ENCODE measurements at regions not wholly inside any gene's neighbourhood (a gene's known extent, or its start where the extent isn't known, plus 50 kb on each side); places are given as distances from the start of the nearest gene placed in this dataset.

- no peak for TF ChIP-seq JUND (IDR thresholded peaks at IDR 0.05; ENCODE audit: low read depth, low read length)
- no peak for TF ChIP-seq ZNF687 (IDR thresholded peaks at IDR 0.05)
These were observed 252.1 kb downstream of the LRATD1 start (continued) for GRCh38 chr2:14884651-14885050.

GRCh38 chr2:14891546-14891945 lies 259.0 kb downstream of the LRATD1 start:
- H3K27me3 ChIP-seq (replicated peaks in 1 of 2; ENCODE audit: control insufficient read depth in 2 of 2, insufficient read depth in 2 of 2, low read length in 1 of 2), result no peaks in the 10 kb centered on the region
- no peak overlapping the region for H2AFZ ChIP-seq (ENCODE audit: control insufficient read depth, low read depth, low read length)
- H3K27ac ChIP-seq (ENCODE audit: control insufficient read depth, insufficient read depth), result no peak overlapping the region
- RAD21 ChIA-PET (ENCODE audit: unreplicated experiment), result interaction anchor here (1.5 kb wide), 1 partner anchor 11 kb away, joined by 3 read pairs; no protein-coding TSS in a partner anchor
- in situ Hi-C loops (cut with MboI) (no loop called here), intact Hi-C loops (cut with micrococcal nuclease; ENCODE audit: unreplicated experiment) (no loop called here)
- no peak overlapping the region for H3K9ac ChIP-seq (ENCODE audit: control insufficient read depth, insufficient read depth, low read length)
- DNase-seq (ENCODE audit: low read depth, low spot score) (no peak), FAIRE-seq (no peak), ATAC-seq (no peak)
- H3K9me3 ChIP-seq (replicated peaks; ENCODE audit: control insufficient read depth, insufficient read depth, low read length), result no peaks in the 10 kb centered on the region
- POLR2A ChIA-PET, result no interaction called here
- no peaks in the 10 kb centered on the region for H3K36me3 ChIP-seq (ENCODE audit: control insufficient read depth in 2 of 2, insufficient read depth in 2 of 2, low read length in 1 of 2)
- H4K20me1 ChIP-seq (ENCODE audit: control insufficient read depth, insufficient read depth), result no peaks in the 10 kb centered on the region
- CTCF ChIA-PET, result interaction anchor here (0.8 kb wide), 1 partner anchor 11 kb away, joined by 4 read pairs; no protein-coding TSS in a partner anchor
- WGBS (ENCODE audit: insufficient coverage, insufficient replicate concordance, low lambda C conversion rate, missing lambda C conversion rate), result 35% methylated on average over 3 of the region's 3 CpGs
- H3K4me2 ChIP-seq (ENCODE audit: control insufficient read depth, insufficient read depth), result no peak overlapping the region
- no peaks in the 10 kb centered on the region for H3K4me1 ChIP-seq (ENCODE audit: control insufficient read depth, insufficient read depth, low read length)
- no peak overlapping the region for H3K4me3 ChIP-seq
- BruUV-seq (replicated peaks), result no TSS peak
- SMC1A ChIA-PET (ENCODE audit: uncharacterized antibody, unreplicated experiment), result no interaction called here
- no peaks in the 10 kb centered on the region for H3K79me2 ChIP-seq (ENCODE audit: control insufficient read depth, insufficient read depth, low read length)
- TF ChIP-seq ZBTB40 (IDR thresholded peaks at IDR 0.05; ENCODE audit: borderline replicate concordance) (no peak), NKRF (conservative IDR thresholded peaks at IDR 0.05) (no peak), KAT2A (conservative IDR thresholded peaks at IDR 0.05; ENCODE audit: control insufficient read depth, low read depth, low read length) (no peak), SIN3A (IDR thresholded peaks at IDR 0.05; ENCODE audit: low read depth, low read length) (no peak), SPI1 (IDR thresholded peaks at IDR 0.05; ENCODE audit: borderline replicate concordance, insufficient read depth, low read depth, low read length) (no peak), BACH1 (IDR thresholded peaks at IDR 0.05; ENCODE audit: borderline replicate concordance) (no peak), BHLHE40 (IDR thresholded peaks at IDR 0.05; ENCODE audit: borderline replicate concordance in 1 of 2, low read depth in 2 of 2, low read length in 1 of 2) (no peak), KLF5 (IDR thresholded peaks at IDR 0.05; ENCODE audit: partially characterized antibody) (no peak), ZNF24 (IDR thresholded peaks at IDR 0.05) (no peak), MEF2A (IDR thresholded peaks at IDR 0.05; ENCODE audit: insufficient read depth, low read depth, low read length) (no peak), NRF1 (conservative IDR thresholded peaks at IDR 0.05; ENCODE audit: low read depth, low read length) (no peak)

Measured in GM12878 (cell line).